ENCODE measurements at regions not wholly inside any gene's neighbourhood (a gene's known extent, or its start where the extent isn't known, plus 50 kb on each side); places are given as distances from the start of the nearest gene placed in this dataset.

DNA sequence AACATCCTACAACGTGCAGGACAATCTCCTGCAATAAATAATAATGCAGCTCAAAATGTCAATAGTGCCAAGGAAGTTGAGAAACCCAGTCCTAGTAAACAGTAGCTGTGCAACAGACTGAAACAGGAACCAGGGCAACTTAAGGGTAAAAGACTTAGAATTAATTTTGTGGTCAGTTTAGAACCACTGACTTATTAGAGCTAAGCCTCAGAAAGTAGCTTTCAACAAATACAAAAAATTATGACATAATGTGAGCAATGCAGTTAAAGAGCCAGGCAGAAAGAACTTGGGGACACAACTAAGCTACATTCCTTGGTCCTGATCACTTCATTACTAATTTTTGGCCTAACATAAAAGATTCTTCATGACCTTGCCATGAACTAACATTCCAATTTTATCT is 195.4 kb downstream of the MACC1 start:
- DNase-seq (ENCODE audit: low spot score): no peak

DNA sequence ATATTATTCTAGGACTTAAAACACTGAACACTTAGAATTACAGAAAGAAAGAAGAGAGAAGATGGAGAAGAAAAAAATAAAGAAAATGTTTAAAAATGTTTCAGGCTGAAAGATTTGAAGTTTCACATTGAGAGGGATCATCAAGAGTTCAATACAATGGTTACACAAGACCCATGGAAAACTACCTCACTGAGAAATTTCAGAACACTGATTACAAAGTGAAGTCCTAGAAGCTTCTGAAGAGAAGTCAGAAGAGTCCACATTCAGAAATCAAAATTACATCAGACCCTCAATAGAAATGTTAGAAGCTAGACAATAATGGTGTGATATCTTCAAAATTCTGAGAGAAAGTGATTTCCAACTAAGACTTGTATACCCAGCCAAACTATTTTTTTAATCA is 196.1 kb downstream of the MACC1 start:
- DNase-seq (ENCODE audit: low spot score): no peak

DNA sequence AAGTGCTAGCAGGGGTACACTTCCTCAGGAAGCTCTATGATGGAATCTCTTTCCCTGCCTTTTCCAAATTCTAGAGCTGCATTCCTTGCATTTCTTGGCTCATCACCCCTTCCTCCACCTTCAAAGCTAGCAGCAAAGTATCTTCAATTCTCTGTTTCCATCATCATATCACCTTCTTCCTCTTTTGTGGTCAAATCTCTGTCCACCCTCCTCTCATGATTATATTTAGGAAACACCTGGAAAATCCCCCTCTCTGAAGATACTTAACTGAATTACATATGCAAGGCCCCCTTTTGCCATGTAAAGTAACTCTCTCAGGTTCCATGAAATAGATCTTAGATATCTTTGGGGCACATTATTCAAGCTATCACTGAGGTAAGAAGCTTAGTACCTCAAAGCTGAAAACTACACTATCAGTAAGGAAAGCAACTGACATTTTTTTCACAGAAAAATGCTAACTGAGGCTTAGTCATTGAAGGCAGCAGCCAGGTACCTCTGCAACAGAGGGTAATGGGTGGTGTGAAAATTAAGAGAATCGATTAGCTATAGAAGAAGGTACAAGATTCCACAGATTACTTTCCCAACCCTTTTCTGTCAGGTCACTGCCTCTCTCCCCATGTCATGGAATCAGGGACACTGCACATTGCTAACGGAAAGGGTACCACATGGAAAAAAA is 197.3 kb downstream of the MACC1 start:
- no peak for DNase-seq (ENCODE audit: low spot score)

DNA sequence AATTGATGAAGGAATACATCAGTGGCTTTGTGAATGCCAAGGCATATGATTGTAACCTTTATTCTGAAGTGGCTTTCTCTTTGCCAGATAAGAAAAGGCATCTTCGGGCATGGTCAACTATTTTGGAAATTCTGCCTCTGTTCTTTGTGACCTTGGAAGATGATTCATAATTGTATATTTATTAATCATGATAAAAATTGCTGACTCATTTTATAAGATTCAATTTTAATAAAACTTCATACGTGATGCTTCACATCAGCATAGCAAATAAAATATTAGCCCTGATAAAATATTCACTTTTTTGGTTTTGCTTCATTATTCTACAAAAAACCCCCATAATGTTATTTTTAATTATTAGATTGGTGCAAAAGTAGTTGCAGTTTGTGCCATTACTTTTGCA is 200.5 kb downstream of the MACC1 start:
- DNase-seq (ENCODE audit: low spot score): no peak

DNA sequence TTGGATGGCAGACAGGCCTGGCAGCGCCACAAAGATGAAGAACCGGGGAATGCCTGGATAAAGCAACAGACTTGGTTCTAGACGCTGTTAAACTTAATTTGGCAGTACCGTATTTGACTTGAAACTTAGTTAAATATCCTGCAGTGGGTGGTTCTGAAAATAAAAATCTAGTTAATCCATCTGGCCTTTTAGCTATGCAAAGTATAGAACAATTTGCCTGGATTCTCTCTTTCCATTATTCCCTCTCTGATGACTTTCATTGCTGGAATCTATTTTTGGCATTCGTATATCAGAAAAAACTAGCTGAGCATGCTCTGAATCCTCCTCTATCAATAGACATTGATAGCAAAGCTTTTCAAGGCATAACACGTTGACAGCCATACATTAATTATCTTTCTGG is 203.6 kb downstream of the MACC1 start:
- DNase-seq (ENCODE audit: low spot score): no peak

DNA sequence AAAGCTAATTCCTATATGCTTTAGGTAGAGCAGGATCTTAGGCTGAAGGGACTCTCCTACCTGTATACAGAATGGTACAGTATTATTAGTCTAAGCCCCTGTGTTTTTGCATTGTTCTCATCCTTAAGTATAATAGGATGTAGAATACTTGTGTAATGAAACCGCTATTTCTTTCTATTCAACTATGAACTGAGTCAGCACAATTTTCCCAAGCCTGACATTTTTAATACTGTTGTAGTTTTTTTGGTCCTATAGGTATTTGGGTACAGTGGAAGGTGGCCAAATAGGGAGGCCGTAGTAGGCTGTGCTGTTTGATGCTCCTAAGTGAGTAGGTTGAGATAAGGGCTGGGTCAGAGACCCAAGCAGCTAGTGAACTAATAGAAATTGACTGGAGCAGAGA is 205.1 kb downstream of the MACC1 start:
- DNase-seq (ENCODE audit: low spot score): no peak

DNA sequence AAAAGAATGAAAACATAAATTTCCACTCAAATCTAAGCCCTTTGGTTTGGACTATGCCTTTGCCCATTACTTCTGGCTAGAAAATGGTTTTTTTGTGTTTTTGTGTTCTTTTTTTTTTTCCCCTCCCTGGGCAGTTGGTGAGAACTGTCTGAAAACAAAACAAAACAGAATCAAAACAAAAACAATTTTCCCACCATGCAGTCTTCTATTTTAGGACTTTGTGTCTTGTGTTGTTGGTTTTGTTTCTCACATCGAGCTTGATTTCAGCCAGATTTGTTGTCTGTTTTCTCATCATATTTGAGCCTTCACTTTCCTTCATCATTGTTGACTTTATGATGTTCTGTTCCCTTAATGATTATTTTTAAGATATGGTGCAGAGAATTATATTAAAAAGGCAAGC is 206.3 kb downstream of the MACC1 start:
- DNase-seq (ENCODE audit: low spot score): no peak

DNA sequence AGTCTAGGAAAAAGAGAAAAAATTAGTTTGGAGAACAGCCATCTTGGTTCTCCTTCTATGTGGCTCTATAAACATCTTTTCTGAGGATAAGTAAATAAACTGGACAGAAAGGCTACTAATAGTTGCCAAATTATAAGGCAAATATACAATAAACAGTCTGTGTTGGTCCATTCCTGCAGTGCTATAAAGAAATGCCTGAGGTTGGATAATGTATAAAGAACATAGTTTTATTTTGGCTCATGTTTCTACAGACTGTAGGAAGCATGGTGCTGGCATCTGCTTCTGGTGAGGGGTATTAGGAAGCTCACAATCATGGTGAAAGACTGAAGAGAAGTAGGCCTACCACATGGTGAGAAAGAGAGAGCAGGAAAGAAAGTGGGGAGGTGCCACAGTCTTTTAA is 209.7 kb downstream of the MACC1 start:
- no peak for DNase-seq (ENCODE audit: low spot score)

DNA sequence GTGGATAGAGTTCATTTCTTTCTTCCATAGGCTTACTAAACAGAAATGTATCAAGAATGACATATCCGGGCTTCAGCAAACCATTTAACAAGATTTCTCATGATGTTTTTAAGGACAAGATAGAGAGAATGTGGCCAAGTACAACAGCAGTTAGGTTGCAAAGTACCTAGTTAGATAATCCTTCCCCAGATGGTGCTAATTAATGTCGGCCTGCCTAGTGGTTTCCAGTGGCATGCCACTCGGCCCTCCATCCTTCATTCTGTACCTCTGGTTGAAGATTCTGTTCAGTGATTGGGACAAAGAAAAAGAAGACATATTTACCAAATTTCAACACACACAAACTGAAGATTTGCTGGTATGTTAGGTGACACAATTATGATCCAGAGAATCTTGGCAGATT is 212.1 kb downstream of the MACC1 start:
- no peak for DNase-seq (ENCODE audit: low spot score)

DNA sequence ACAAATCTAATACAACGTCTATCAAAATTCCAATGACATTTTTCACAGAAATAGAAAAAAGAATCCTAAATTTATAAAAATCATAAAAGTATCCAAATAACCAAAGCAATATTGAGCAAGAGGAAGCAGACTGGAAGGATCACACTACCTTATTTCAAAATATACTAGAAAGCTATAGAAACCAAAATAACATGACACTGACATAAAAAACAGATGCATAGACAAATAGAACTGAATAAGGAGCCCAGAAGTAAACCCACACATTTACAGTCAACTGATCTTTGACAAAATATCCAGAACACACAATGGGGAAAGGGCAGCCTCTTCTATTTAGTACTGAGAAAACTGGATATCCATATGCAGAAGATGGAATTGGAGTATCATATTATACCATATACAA is 217.5 kb downstream of the MACC1 start:
- no peak for DNase-seq (ENCODE audit: low spot score)

DNA sequence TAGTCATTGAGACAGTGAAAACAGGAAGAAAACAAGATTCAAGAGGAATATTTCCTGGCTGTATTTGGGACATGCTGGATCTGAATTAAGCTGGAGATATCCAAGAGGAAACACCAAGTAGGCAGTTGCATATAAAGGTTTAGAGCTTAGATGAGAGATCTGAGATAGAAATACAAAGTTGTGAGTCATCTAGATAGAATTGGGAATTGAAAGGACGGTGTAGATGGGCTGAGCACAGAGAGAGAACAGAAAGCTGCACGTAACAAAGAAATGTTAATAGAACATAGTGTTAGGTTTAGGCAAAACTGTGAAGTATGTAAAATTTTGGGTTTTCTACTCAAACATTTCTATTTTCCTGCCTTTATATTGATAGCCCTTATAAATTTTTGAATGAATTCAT is 218.5 kb upstream of the TMEM196 start:
- DNase-seq (ENCODE audit: low spot score): no peak

DNA sequence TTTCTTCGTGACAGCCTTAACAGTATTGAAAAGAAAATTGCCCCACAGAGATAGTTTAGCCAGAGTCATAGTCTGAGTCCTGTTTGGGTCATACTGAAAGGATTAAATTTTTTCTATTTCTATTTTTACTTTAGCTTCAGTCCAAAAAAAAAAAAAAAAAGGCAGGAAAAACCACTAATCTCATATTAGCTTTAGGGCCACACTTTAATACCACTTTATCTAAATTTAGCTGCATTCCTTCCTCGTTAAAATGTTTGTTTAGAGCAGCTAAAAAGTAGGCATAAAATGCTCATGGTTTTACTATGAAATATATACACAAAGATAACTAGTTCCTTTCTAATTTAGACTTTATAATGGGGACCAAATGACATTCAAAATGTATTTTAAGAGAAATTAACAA is 216.5 kb upstream of the TMEM196 start:
- DNase-seq (ENCODE audit: low spot score): no peak

DNA sequence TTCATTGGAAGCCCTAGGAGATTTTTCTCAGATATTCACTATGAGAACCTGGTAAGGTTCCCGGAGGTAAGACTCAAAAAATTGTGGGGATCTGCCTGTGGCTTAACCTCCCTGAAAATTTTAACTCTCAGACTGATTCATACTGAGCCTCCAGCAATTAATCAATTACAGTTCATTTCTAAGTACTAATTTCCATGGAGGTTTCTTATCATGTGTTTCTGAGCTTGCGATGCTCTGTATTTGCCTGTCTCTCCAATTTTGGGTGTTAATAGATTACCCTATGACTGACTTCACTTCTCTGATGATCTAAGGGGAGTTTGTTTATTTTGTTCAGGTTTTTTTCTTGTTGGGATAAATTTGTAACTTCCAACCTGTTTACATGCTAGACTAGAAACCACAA is 215.4 kb upstream of the TMEM196 start:
- no peak for DNase-seq (ENCODE audit: low spot score)

DNA sequence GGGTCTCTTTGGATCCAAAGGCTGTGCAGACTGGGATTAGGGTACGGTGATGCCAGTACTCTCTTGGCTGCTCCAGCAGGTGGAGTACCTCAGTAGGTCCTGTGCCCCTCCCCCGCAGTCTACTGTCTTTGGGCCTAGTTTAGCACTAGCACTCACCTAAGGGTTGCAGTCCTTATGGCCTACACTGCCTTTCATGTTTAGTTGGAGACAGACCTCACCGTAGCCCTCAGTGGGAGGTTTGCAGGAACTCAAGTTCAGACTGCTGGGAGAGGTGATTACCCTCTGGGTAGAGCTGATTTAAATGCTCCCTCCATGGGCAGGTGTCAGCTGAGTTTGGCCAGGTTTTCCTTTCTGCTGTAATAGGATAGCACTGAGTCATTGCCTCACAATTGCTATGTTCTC is 210.8 kb upstream of the TMEM196 start:
- DNase-seq (ENCODE audit: low spot score): no peak

DNA sequence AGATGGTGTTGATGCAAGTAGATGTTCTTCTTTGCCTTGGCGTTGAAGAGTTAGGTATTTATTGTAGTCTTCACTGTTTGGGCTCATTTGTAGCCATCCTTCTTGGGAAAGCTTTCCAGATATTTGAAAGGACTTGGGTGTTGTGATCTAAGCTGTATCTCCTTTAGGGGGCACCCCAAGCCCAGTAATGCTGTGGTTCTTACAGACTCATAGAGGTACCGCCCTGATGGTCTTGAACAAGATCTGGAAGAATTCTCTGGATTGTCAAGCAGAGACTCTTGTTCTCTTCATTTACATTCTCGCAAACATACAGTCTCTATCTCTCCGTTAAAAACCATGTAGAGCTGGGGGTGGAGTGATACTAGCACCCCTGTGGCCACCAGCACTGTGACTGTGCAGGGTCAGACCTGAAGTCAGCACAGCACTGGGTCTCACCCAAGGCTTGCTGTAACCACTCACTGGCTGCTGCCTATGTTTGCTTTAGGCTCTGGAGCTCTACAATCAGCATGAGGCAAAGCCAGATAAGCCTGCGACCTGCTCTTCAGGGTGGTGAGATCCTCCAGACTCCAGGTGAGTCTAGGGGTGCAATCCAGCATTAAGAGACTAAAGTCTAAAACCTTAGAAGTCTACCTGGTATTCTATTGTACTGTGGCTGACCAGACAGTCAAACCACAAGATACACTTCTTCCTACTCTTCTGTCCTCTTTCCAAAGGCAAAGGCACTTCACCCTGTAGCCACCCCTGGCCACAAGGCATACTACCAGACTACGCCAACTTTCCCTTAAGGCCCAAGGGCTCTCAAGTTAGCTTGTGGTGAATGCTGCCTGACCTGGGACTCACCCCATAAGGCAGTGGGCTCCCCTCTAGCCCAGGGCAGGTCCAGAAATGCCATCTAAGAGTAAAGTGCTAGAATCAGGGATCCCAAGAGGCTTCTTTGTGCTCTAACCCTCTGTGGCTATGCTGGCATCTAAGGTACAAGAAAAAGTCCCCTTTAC is 209.7 kb upstream of the TMEM196 start:
- DNase-seq (ENCODE audit: low spot score): no peak

DNA sequence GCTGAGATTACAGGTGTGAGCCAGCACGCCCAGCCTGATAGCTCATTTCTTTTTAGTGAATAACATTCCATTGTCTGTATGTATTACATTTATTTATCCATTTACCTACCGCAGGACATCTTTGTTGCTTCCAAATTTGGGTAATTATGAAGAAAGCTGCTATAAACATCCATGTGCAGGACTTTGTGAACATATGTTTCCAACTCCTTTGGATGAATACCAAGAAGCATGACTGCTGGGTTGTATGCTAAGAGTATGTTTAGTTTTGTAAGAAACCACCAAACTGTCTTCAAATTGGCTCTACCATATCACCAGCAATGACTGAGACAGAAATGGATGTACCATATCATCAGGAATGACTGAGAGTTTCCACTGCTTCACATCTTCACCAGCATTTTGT is 200.2 kb upstream of the TMEM196 start:
- no peak for DNase-seq (ENCODE audit: low spot score)

DNA sequence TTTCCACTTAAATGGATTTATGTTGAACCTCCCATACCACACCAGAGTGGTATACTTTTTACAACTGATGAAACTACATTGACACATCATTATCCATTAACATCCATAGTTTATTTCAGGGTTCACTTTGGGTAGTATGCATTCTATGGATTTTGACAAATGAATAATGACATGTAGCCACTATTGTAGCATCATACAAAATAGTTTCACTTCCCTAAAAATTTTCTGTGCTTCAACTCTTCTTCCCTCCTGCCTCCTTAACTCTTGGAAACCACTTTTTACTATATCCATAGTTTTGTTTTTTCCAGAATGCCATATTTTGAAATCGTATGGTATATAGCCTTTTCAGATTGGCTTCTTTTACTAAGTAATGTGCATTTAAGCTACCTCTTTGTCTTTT is 199.5 kb upstream of the TMEM196 start:
- DNase-seq (ENCODE audit: low spot score): no peak

DNA sequence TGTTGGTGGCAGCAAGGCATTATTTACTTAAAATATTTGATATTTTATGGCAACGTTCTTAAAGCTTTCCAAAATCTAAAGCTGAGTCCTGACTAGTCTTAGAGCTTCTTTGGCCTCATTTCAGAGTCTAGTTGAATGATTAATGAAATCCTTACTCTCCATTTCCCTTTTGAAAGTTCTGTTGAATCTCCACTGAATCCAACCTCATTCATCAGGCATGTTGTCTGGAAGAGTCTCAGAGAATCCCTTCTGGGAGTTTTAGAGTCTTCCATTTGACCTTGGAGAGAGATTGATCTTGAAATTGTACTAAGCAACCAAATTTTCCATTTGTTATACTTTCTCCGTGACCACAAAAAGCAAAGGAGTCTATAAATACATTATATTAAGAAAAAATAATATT is 198.5 kb upstream of the TMEM196 start:
- DNase-seq (ENCODE audit: low spot score): no peak

DNA sequence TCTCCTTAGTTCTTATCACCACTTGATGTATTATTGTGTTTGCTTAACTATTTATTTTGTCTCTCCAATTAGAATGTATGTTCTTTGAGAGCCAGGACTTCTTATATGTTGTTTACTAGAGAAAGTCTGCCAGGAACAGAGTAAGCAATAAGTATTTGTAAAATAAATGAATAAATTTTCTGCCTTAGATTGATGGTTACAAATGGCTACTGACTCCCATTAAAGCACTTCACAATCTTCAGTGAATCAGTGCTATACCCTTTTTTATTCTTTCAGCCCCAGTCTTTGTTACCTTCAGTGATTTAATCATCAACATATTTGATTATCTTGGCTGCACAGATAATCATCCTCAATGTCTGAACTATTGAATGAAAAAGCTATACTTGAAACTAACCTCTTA is 197.1 kb upstream of the TMEM196 start:
- DNase-seq (ENCODE audit: low spot score): no peak

DNA sequence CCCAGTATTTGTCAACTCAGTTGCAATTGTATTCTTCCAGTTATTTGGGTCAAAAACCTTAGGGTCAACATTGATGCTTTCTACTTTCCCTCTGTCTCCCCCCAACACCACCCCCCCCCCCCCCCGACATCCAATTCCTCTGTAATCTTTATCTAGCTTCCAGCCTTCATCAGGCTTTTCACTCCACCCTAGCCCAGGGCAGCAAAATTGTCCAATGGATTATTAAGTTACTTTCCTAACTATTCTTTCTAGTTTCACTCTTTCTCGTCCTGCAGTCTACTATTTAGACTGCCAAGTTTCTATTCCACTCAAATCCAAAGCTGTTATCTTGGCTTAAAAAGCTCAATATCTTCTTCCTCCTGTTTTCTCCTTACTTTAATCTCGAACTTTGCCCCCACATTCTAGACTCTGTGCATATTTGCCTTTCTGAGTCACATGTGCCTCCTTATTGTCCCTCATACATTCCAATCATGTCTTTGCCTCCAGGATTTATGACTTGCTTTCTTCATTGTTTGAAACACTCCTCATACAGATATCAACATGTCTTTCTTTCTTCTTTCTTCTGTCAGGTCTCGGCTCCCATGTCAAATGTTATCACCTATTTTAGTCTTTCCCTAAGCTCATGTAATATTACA is 196.6 kb upstream of the TMEM196 start:
- peak; percentile 39 for DNase-seq (ENCODE audit: low spot score)

DNA sequence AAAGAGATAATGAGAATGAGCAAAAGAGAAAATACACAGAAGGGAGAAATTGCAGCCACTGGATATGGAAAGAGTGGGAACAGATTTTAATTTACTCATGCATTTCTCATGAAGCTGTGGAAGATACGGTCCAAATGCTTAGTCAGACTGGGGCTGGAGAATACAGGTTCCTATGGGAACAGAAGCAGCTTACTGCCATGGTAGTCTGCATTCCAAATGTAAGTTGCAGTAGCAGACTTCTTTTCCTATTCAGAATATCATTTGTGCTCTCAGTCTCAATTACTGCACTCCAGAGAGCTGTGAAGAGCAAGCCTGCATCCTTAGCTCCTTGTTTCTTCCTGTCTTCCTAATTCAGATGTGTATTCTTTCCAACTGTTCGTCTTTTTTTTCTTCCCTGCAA is 190.8 kb upstream of the TMEM196 start:
- DNase-seq (ENCODE audit: low spot score): no peak

DNA sequence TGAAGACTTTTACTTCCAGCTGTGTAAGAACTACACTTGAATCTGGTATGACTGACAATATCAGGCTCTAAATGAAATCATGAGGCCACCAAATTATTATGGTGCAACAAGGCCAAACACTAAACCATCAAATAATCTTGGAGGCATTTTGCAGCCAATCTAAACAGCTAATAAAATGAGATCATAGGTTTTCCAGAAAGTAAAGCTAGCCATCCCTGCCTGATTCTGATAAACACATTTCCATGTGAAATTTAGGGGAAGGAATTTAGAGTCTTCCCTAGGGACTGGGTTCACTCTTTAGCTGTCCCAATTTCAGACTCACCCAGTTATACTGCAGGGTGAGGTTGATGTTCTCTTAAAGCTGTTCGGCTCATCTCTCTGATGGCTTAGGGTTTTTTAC is 190.3 kb upstream of the TMEM196 start:
- no peak for DNase-seq (ENCODE audit: low spot score)

DNA sequence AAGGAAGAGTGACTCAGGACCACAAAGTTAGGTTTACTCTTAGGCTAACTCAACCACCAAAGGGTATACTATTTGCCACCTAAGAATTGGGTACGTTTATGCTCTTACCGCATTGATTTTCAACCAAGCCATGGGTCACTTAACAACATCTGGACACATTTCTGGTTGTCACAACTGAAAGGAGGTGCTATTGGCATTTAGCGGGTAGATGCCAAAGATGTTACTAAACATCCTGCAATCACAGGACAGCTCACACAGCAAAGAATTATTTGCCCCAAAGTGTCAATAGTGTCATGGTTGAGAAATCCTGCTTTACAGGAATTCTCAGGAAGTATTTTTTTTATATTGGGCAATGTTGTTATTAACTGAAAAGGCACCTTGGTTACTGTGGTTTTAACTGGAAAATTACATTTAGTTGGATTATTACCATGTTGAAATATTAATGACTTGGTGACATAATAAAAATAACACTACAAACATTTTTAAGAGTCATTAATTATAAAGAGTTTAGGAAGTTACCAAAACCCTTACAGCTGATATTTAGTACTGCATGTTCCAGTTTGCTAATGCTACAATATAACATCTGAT is 185.0 kb upstream of the TMEM196 start:
- peak; percentile 64 for DNase-seq (ENCODE audit: low spot score)
